ENCODE measurements at regions not wholly inside any gene's neighbourhood (a gene's known extent, or its start where the extent isn't known, plus 50 kb on each side); places are given as distances from the start of the nearest gene placed in this dataset.

DNA sequence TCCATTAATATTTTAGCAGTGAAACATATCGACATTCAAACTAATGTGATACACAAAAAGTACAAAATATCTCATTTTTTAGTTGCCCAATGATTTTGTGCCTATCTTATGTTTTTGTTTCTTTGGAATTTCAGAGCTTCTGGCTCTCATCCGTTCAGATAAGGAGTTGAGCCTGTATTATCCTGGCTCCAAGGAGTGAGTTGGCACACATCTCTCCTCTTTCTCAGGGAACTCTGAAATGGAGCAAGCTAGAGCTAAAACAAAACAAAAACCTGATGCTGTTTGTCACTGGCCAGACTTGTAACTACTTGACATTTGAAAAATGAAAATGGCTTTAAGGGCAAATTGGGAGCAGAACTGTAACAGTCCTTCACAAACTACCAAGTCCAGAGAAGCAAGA lies 131.3 kb upstream of the SLC28A3 start:
- peaks cover 0 to 3% of the 10 kb centered on the region in 2 donors for H3K9me3 Mint-ChIP-seq
- ATAC-seq (replicated peaks) (no peak), DNase-seq (no peak)
- H3K4me3 Mint-ChIP-seq, result no peak overlapping the region
- H3K27me3 Mint-ChIP-seq, result peaks cover 0 to 11% of the 10 kb centered on the region in 2 donors
- H3K27ac Mint-ChIP-seq, result no peak overlapping the region
- H3K36me3 Mint-ChIP-seq (ENCODE audit: insufficient read depth), result peaks cover 2% of the 10 kb centered on the region
- no peaks in the 10 kb centered on the region for H3K4me1 Mint-ChIP-seq (ENCODE audit: low read depth in 2 of 2)

DNA sequence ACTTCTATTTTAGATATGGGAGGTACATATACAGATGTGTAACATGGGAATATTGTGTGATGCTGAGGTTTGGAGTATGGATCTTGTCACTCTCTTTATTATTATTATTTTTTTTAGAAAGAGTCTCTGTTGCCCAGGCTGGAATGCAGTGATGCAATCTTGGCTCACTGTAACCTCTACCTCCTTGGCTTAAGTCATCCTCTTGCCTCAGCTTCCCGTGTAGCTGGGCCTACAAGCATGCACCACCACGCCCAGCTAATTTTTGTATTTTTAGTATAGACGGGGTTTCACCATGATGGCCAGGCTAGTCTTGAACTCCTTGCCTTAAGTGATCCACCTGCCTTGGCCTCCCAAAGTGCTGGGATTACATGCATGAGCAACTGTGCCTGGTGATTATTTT lies 138.4 kb upstream of the SLC28A3 start:
- no peak for DNase-seq
- H3K27me3 Mint-ChIP-seq, result peaks cover 0 to 15% of the 10 kb centered on the region in 2 donors
- no peaks in the 10 kb centered on the region for H3K4me1 Mint-ChIP-seq (ENCODE audit: low read depth in 2 of 2)
- H3K36me3 Mint-ChIP-seq (ENCODE audit: insufficient read depth), result no peaks in the 10 kb centered on the region
- no peak for ATAC-seq (replicated peaks)
- no peak overlapping the region for H3K27ac Mint-ChIP-seq
- H3K4me3 Mint-ChIP-seq, result no peak overlapping the region
- H3K9me3 Mint-ChIP-seq, result no peaks in the 10 kb centered on the region

GRCh38 chr9:84480071-84480470 lies 139.5 kb upstream of the SLC28A3 start:
- no peaks in the 10 kb centered on the region for H3K4me1 Mint-ChIP-seq (ENCODE audit: low read depth in 2 of 2)
- H3K27ac Mint-ChIP-seq, result no peak overlapping the region
- peaks cover 0 to 15% of the 10 kb centered on the region in 2 donors for H3K27me3 Mint-ChIP-seq
- no peak overlapping the region for H3K4me3 Mint-ChIP-seq
- DNase-seq (no peak), ATAC-seq (replicated peaks) (no peak)
- no peaks in the 10 kb centered on the region for H3K9me3 Mint-ChIP-seq
- no peaks in the 10 kb centered on the region for H3K36me3 Mint-ChIP-seq (ENCODE audit: insufficient read depth)

- H3K27ac Mint-ChIP-seq, result no peak overlapping the region
- no peak overlapping the region for H3K4me3 Mint-ChIP-seq
- H3K9me3 Mint-ChIP-seq, result peaks cover 0 to 5% of the 10 kb centered on the region in 2 donors
- no peak for DNase-seq
- H3K27me3 Mint-ChIP-seq, result peaks cover 10 to 24% of the 10 kb centered on the region in 2 donors
- H3K36me3 Mint-ChIP-seq (ENCODE audit: insufficient read depth), result no peaks in the 10 kb centered on the region
- ATAC-seq (replicated peaks), result no peak
- no peaks in the 10 kb centered on the region for H3K4me1 Mint-ChIP-seq (ENCODE audit: low read depth in 2 of 2)
These were observed 140.7 kb upstream of the SLC28A3 start for GRCh38 chr9:84481231-84481630.

- peaks cover 0 to 5% of the 10 kb centered on the region in 2 donors for H3K9me3 Mint-ChIP-seq
- no peak for DNase-seq
- H3K36me3 Mint-ChIP-seq (ENCODE audit: insufficient read depth), result no peaks in the 10 kb centered on the region
- H3K4me1 Mint-ChIP-seq (ENCODE audit: low read depth in 2 of 2), result no peaks in the 10 kb centered on the region
- no peak overlapping the region for H3K27ac Mint-ChIP-seq
- H3K27me3 Mint-ChIP-seq, result peaks cover 10 to 24% of the 10 kb centered on the region in 2 donors
- ATAC-seq (replicated peaks), result no peak
- H3K4me3 Mint-ChIP-seq, result no peak overlapping the region
These were observed 141.2 kb upstream of the SLC28A3 start for GRCh38 chr9:84481636-84482218.

GRCh38 chr9:84482607-84483006 lies 142.0 kb upstream of the SLC28A3 start:
- no peak for ATAC-seq (replicated peaks)
- H3K36me3 Mint-ChIP-seq (ENCODE audit: insufficient read depth), result no peaks in the 10 kb centered on the region
- no peak for DNase-seq
- H3K27ac Mint-ChIP-seq, result no peak overlapping the region
- H3K4me1 Mint-ChIP-seq (ENCODE audit: low read depth in 2 of 2), result no peaks in the 10 kb centered on the region
- peaks cover 10 to 24% of the 10 kb centered on the region in 2 donors for H3K27me3 Mint-ChIP-seq
- no peak overlapping the region for H3K4me3 Mint-ChIP-seq
- H3K9me3 Mint-ChIP-seq, result peaks cover 0 to 5% of the 10 kb centered on the region in 2 donors

GRCh38 chr9:84484172-84484571 lies 143.6 kb upstream of the SLC28A3 start:
- Mint-ChIP-seq H3K27ac (no peak overlapping the region), H3K4me1 (ENCODE audit: low read depth in 2 of 2) (no peaks in the 10 kb centered on the region), H3K36me3 (ENCODE audit: insufficient read depth) (no peaks in the 10 kb centered on the region), H3K4me3 (no peak overlapping the region), H3K9me3 (peaks cover 0 to 5% of the 10 kb centered on the region in 2 donors), H3K27me3 (peaks cover 13 to 24% of the 10 kb centered on the region in 2 donors)
- no peak for DNase-seq
- no peak for ATAC-seq (replicated peaks)

DNA sequence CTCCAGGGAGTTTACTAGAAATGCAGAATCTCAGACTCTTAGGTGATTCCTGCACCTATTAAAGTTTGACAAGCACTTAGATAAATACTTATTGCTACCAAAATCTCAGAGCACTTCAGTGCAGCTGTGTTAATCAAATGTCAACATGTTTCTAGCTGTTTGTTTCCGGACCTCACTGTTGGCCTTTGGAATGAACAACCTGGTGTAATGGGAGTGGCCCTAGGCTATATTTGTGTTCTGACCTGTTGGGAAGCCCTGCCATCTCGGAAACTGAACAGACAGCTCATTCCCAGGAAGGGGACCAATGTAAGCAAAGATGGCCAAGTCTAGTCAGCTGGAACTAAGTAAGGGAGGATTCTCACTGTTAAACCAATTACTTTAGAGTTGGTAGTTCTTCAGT lies 145.0 kb upstream of the SLC28A3 start:
- H3K27ac Mint-ChIP-seq, result no peak overlapping the region
- H3K4me3 Mint-ChIP-seq, result no peak overlapping the region
- peaks cover 19 to 24% of the 10 kb centered on the region in 2 donors for H3K27me3 Mint-ChIP-seq
- DNase-seq (no peak), ATAC-seq (replicated peaks) (no peak)
- H3K9me3 Mint-ChIP-seq, result peaks cover 0 to 5% of the 10 kb centered on the region in 2 donors
- H3K36me3 Mint-ChIP-seq (ENCODE audit: insufficient read depth), result no peaks in the 10 kb centered on the region
- no peaks in the 10 kb centered on the region for H3K4me1 Mint-ChIP-seq (ENCODE audit: low read depth in 2 of 2)

GRCh38 chr9:84486663-84487062 lies 146.1 kb upstream of the SLC28A3 start:
- H3K9me3 Mint-ChIP-seq, result peaks cover 0 to 5% of the 10 kb centered on the region in 2 donors
- no peaks in the 10 kb centered on the region for H3K4me1 Mint-ChIP-seq (ENCODE audit: low read depth in 2 of 2)
- H3K4me3 Mint-ChIP-seq, result no peak overlapping the region
- no peaks in the 10 kb centered on the region for H3K36me3 Mint-ChIP-seq (ENCODE audit: insufficient read depth)
- H3K27ac Mint-ChIP-seq, result no peak overlapping the region
- ATAC-seq (replicated peaks) (no peak), DNase-seq (no peak)
- H3K27me3 Mint-ChIP-seq, result peaks cover 19 to 24% of the 10 kb centered on the region in 2 donors

DNA sequence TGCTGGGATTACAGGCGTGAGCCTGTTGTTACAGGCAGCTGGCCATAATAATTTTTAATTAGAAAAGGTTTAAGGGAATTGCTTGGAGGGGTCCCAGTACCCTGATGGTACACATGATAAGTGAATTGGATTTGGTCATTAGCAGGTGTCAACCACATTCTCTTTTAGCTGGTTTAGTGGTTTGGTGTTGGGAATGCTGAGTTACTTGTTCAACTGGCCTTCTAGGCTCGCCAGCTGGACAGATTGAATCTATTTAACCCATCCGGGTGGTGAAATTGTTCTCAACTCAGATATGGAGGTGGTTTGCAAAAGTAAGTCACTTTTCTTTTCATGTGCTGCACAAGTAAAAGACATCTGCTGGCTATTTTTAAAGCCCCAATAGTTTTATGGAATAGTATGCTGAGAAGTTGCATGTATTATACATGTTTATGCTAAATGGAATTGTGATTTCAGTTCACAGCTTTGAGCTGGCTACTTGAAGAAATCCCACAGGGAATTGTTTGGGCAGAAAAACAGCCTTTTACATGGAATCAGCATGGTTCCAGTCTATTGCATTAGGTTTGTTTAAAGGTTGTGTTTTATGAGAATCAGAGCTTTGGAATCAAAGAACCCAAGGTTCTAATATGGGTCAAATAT lies 149.8 kb upstream of the SLC28A3 start:
- H3K27me3 Mint-ChIP-seq, result peaks cover 23 to 25% of the 10 kb centered on the region in 2 donors
- no peaks in the 10 kb centered on the region for H3K4me1 Mint-ChIP-seq (ENCODE audit: low read depth in 2 of 2)
- no peak overlapping the region for H3K27ac Mint-ChIP-seq
- DNase-seq (no peak), ATAC-seq (replicated peaks) (no peak)
- peaks cover 0 to 5% of the 10 kb centered on the region in 2 donors for H3K9me3 Mint-ChIP-seq
- no peak overlapping the region for H3K4me3 Mint-ChIP-seq
- H3K36me3 Mint-ChIP-seq (ENCODE audit: insufficient read depth), result no peaks in the 10 kb centered on the region

GRCh38 chr9:84490842-84491325 lies 150.3 kb upstream of the SLC28A3 start:
- peaks cover 22 to 23% of the 10 kb centered on the region in 2 donors for H3K27me3 Mint-ChIP-seq
- no peaks in the 10 kb centered on the region for H3K36me3 Mint-ChIP-seq (ENCODE audit: insufficient read depth)
- H3K4me3 Mint-ChIP-seq, result no peak overlapping the region
- H3K9me3 Mint-ChIP-seq, result peaks cover 0 to 2% of the 10 kb centered on the region in 2 donors
- H3K27ac Mint-ChIP-seq, result no peak overlapping the region
- H3K4me1 Mint-ChIP-seq (ENCODE audit: low read depth in 2 of 2), result no peaks in the 10 kb centered on the region
- DNase-seq, result no peak
- ATAC-seq (replicated peaks), result no peak

GRCh38 chr9:84492366-84493159 lies 152.0 kb upstream of the SLC28A3 start:
- no peaks in the 10 kb centered on the region for H3K36me3 Mint-ChIP-seq (ENCODE audit: insufficient read depth)
- no peaks in the 10 kb centered on the region for H3K4me1 Mint-ChIP-seq (ENCODE audit: low read depth in 2 of 2)
- no peaks in the 10 kb centered on the region for H3K9me3 Mint-ChIP-seq
- ATAC-seq (replicated peaks) (no peak), DNase-seq (no peak)
- H3K27ac Mint-ChIP-seq, result no peak overlapping the region
- peaks cover 19 to 20% of the 10 kb centered on the region in 2 donors for H3K27me3 Mint-ChIP-seq
- no peak overlapping the region for H3K4me3 Mint-ChIP-seq

DNA sequence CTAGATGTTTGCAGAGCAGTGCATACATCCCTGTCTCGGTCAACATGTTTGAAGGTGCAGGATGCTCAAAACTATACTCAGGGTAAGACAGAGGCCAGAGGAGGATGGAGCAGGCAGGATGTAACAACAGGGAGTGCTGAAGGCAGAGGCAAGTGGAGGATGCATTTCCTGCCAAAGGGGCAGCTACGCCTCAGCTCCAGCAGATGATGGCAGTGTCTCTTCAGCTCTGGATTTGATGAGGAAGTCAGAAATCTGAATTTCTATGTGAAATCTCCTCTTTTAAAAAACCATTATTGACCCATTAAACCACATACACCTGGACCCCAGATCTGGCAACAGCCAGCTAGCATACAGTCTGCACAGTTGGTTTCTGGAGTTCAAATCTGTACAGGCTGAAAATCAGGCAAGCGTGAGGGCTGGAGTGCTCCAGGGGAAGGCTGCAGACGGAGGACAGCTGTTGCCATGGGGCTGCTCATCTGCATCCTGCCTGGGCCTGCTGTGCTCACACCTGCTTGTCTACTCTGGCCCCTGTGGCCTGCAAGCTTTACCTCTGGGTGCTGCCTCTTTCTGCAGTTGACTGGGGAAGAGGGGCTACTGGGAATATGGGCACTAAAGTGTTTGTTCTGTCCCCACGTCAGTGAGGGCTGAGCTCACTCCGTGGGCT lies 152.9 kb upstream of the SLC28A3 start:
- DNase-seq (no peak), ATAC-seq (replicated peaks) (no peak)
- Mint-ChIP-seq H3K4me3 (no peak overlapping the region), H3K9me3 (no peaks in the 10 kb centered on the region), H3K36me3 (ENCODE audit: insufficient read depth) (no peaks in the 10 kb centered on the region), H3K27ac (no peak overlapping the region), H3K27me3 (peaks cover 19 to 20% of the 10 kb centered on the region in 2 donors), H3K4me1 (ENCODE audit: low read depth in 2 of 2) (no peaks in the 10 kb centered on the region)
